GM13977 (cell line): ENCODE measurements at regions not wholly inside any gene's neighbourhood (a gene's known extent, or its start where the extent isn't known, plus 50 kb on each side); places are given as distances from the start of the nearest gene placed in this dataset.

ENCODE experiments used
- DNase-seq: peaks from one replicate; pipeline ENCODE4 v3.0.0; 2012; ENCODE audit warnings: low spot score
- CTCF ChIP-seq: IDR thresholded peaks from 2 replicates; pipeline ENCODE4 v1.5.1; 2012; ENCODE audit warnings: mild to moderate bottlenecking, control low read depth; ENCODE audit not compliant: insufficient read depth; ENCODE audit errors: extremely low read depth, missing control alignments
- in situ Hi-C: fragments of 300-500 bp; cut with MboI; formaldehyde crosslinking; loops from one replicate; pipeline ENCODE4 v1.12.0; 2022; ENCODE audit warnings: low sequenced_read_pairs, low pct_unique_long_range_greater_than_20kb, mixed read lengths, inconsistent platforms; ENCODE audit not compliant: unreplicated experiment

GRCh38 chr22:34099278-34099677 lies 179.0 kb upstream of the LARGE1 start:
- in situ Hi-C loops, result no loop called here
- no peak for TF ChIP-seq CTCF
- DNase-seq, result no peak

GRCh38 chr22:34102633-34103032 lies 182.4 kb upstream of the LARGE1 start:
- in situ Hi-C loops, result loop anchor here (25.0 kb wide), 1 partner anchor 790 kb away; no protein-coding TSS in a partner anchor
- TF ChIP-seq CTCF, result no peak
- DNase-seq, result no peak

- peak; percentile 24 for DNase-seq
- peak; percentile 38 for TF ChIP-seq CTCF
- in situ Hi-C loops, result loop anchor here (25.0 kb wide), 1 partner anchor 793 kb away; no protein-coding TSS in a partner anchor
Observed at GRCh38 chr22:34105461-34106062, 185.3 kb upstream of the LARGE1 start.

- in situ Hi-C loops, result loop anchor here (25.0 kb wide), 1 partner anchor 796 kb away; no protein-coding TSS in a partner anchor
- no peak for DNase-seq
Observed at GRCh38 chr22:34108168-34108567, 187.9 kb upstream of the LARGE1 start.

GRCh38 chr22:34111210-34111824 lies 191.0 kb upstream of the LARGE1 start:
- peak; percentile 71 for TF ChIP-seq CTCF
- in situ Hi-C loops, result loop anchor here (25.0 kb wide), 1 partner anchor 799 kb away; no protein-coding TSS in a partner anchor
- DNase-seq, result peak; percentile 48

More at GRCh38 chr22:34108168-34108567, 187.9 kb upstream of the LARGE1 start:
- TF ChIP-seq CTCF, result no peak

- TF ChIP-seq CTCF, result no peak
- no peak for DNase-seq
- in situ Hi-C loops, result loop anchor here (25.0 kb wide), 1 partner anchor 801 kb away; no protein-coding TSS in a partner anchor
Observed at GRCh38 chr22:34113381-34113780, 193.1 kb upstream of the LARGE1 start.
